Endodermal cell (in vitro differentiated cells): ENCODE measurements at regions not wholly inside any gene's neighbourhood (a gene's known extent, or its start where the extent isn't known, plus 50 kb on each side); places are given as distances from the start of the nearest gene placed in this dataset.

Experiments used
- DNase-seq: peaks from one replicate; pipeline ENCODE4 v3.0.0-alpha.2; 2017
- H3K27ac ChIP-seq: 2 replicates; pipeline ENCODE4 v1.5.1; 2013; ENCODE audit warnings: mild to moderate bottlenecking, low read depth, low read length, moderate library complexity
- H3K27me3 ChIP-seq: 2 replicates; pipeline ENCODE4 v1.6.1; 2013; ENCODE audit warnings: mild to moderate bottlenecking, low read length, moderate library complexity; ENCODE audit not compliant: insufficient read depth, control insufficient read depth, poor library complexity, severe bottlenecking
- H3K36me3 ChIP-seq: 2 replicates; pipeline ENCODE4 v1.7.0; 2013; ENCODE audit warnings: mild to moderate bottlenecking, low read length, moderate library complexity; ENCODE audit not compliant: control insufficient read depth, insufficient read depth
- H3K4me1 ChIP-seq: one replicate; pipeline ENCODE4 v1.7.0; 2013; ENCODE audit warnings: low read length; ENCODE audit not compliant: control insufficient read depth, insufficient read depth
- H3K4me3 ChIP-seq: 2 replicates; pipeline ENCODE4 v1.5.1; 2013; ENCODE audit warnings: mild to moderate bottlenecking, low read length, moderate library complexity
- H3K9ac ChIP-seq: 2 replicates; pipeline ENCODE4 v1.6.1; 2013; ENCODE audit warnings: mild to moderate bottlenecking, low read length, moderate library complexity; ENCODE audit not compliant: poor library complexity, severe bottlenecking; ENCODE audit errors: extremely low read depth
- H3K9me3 ChIP-seq: 2 replicates; pipeline ENCODE4 v1.6.1; 2013; ENCODE audit warnings: mild to moderate bottlenecking, low read length, moderate library complexity; ENCODE audit not compliant: control insufficient read depth
- H3K27ac Mint-ChIP-seq: 2 replicates; pipeline ENCODE4 v1.8.0; 2020; ENCODE audit warnings: mixed read lengths
- H3K27me3 Mint-ChIP-seq: 2 replicates; pipeline ENCODE4 v1.8.0; 2021; ENCODE audit warnings: mild to moderate bottlenecking, mixed read lengths; ENCODE audit not compliant: insufficient read depth
- H3K36me3 Mint-ChIP-seq: 2 replicates; pipeline ENCODE4 v1.8.0; 2020; ENCODE audit warnings: low read depth, mixed read lengths
- H3K4me1 Mint-ChIP-seq: 2 replicates; pipeline ENCODE4 v1.8.0; 2020; ENCODE audit warnings: mixed read lengths
- H3K4me3 Mint-ChIP-seq: 2 replicates; pipeline ENCODE4 v1.8.0; 2020; ENCODE audit warnings: mild to moderate bottlenecking, moderate library complexity, mixed read lengths
- H3K9me3 Mint-ChIP-seq: 2 replicates; pipeline ENCODE4 v1.8.0; 2020; ENCODE audit warnings: mild to moderate bottlenecking, mixed read lengths
- WGBS, 2 experiments: methylation state at CpG; one replicate each; pipeline versions ENCODE4 v1.1.5 to v1.1.7; 2013; ENCODE audit warnings: missing lambda C conversion rate in 2 of 2, mixed read lengths in 1 of 2; ENCODE audit not compliant: insufficient coverage in 1 of 2, insufficient read length in 1 of 2; 5-methylcytosine and 5-hydroxymethylcytosine counted together
- TF ChIP-seq, protein P1 (sequence below): fragments of 200-600 bp; sonication (generic); conservative IDR thresholded peaks from 2 replicates; pipeline ENCODE4 v1.5.0; 2021; ENCODE audit warnings: antibody characterized with exemption, mild to moderate bottlenecking

- Mint-ChIP-seq H3K9me3 (no peaks in the 10 kb centered on the region), H3K4me1 (no peaks in the 10 kb centered on the region), H3K27me3 (peaks cover 2% of the 10 kb centered on the region), H3K36me3 (no peaks in the 10 kb centered on the region), H3K4me3 (no peak overlapping the region), H3K27ac (no peak overlapping the region)
- TF ChIP-seq, protein P1, sequence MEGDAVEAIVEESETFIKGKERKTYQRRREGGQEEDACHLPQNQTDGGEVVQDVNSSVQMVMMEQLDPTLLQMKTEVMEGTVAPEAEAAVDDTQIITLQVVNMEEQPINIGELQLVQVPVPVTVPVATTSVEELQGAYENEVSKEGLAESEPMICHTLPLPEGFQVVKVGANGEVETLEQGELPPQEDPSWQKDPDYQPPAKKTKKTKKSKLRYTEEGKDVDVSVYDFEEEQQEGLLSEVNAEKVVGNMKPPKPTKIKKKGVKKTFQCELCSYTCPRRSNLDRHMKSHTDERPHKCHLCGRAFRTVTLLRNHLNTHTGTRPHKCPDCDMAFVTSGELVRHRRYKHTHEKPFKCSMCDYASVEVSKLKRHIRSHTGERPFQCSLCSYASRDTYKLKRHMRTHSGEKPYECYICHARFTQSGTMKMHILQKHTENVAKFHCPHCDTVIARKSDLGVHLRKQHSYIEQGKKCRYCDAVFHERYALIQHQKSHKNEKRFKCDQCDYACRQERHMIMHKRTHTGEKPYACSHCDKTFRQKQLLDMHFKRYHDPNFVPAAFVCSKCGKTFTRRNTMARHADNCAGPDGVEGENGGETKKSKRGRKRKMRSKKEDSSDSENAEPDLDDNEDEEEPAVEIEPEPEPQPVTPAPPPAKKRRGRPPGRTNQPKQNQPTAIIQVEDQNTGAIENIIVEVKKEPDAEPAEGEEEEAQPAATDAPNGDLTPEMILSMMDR = no peak
- no peaks in the 10 kb centered on the region for H3K36me3 ChIP-seq
- no peaks in the 10 kb centered on the region for H3K27me3 ChIP-seq
- 98 to 100% methylated on average over 1 to 3 of the region's 3 CpGs for WGBS, 2 experiments
- H3K9me3 ChIP-seq = no peaks in the 10 kb centered on the region
- DNase-seq = no peak
- no peaks in the 10 kb centered on the region for H3K4me1 ChIP-seq
- no peak overlapping the region for H3K27ac ChIP-seq
- H3K4me3 ChIP-seq = no peak overlapping the region
- no peak overlapping the region for H3K9ac ChIP-seq
These were observed 297.5 kb upstream of the STT3B start for GRCh38 chr3:31235062-31235700.

DNA sequence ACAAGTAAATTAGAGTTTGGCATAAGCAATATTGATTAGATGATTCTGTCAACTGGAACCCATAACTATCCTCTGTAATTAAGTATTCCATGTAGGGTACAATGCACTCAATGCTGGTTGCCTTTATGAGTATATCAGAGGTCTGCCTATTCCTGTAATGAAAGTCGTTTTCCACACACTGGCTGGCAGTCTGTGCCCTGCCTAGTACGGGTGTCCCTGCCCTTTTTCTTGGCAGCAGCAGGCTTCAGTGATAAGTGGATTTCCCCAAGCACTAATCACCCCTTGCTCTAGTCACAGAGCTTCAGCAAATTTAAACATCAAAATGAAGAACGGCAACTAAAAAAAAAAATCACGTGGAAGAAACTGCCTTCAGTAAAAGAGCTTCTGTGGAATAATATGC, 294.8 kb upstream of the STT3B start:
- Histone ChIP-seq H3K9ac (no peak overlapping the region), H3K4me1 (no peaks in the 10 kb centered on the region), H3K27ac (no peak overlapping the region), H3K27me3 (no peaks in the 10 kb centered on the region), H3K4me3 (no peak overlapping the region), H3K36me3 (no peaks in the 10 kb centered on the region), H3K9me3 (no peaks in the 10 kb centered on the region)
- Mint-ChIP-seq H3K27me3 (peaks cover 2% of the 10 kb centered on the region), H3K27ac (no peak overlapping the region), H3K36me3 (no peaks in the 10 kb centered on the region), H3K4me1 (no peaks in the 10 kb centered on the region), H3K9me3 (no peaks in the 10 kb centered on the region), H3K4me3 (no peak overlapping the region)
- no peak for DNase-seq
- 89 to 90% methylated on average over 4 of the region's 4 CpGs for WGBS, 2 experiments
- TF ChIP-seq, protein P1 = no peak

GRCh38 chr3:31240013-31240412, 292.7 kb upstream of the STT3B start:
- WGBS, 2 experiments = 92 to 100% methylated on average over 2 to 5 of the region's 5 CpGs
- Histone ChIP-seq H3K36me3 (no peaks in the 10 kb centered on the region), H3K27me3 (no peaks in the 10 kb centered on the region), H3K4me1 (no peaks in the 10 kb centered on the region), H3K27ac (no peak overlapping the region), H3K4me3 (no peak overlapping the region), H3K9ac (no peak overlapping the region), H3K9me3 (no peaks in the 10 kb centered on the region)
- H3K4me1 Mint-ChIP-seq = no peaks in the 10 kb centered on the region
- peaks cover 2% of the 10 kb centered on the region for H3K27me3 Mint-ChIP-seq
- TF ChIP-seq, protein P1 = no peak
- no peak overlapping the region for H3K4me3 Mint-ChIP-seq
- no peak overlapping the region for H3K27ac Mint-ChIP-seq
- no peaks in the 10 kb centered on the region for H3K36me3 Mint-ChIP-seq
- DNase-seq = no peak
- H3K9me3 Mint-ChIP-seq = no peaks in the 10 kb centered on the region
